Spleen (tissue), 11 donors: ENCODE measurements at regions not wholly inside any gene's neighbourhood (a gene's known extent, or its start where the extent isn't known, plus 50 kb on each side); places are given as distances from the start of the nearest gene placed in this dataset.
"Not testable (repeated sequence)": the region's sequence is repeated elsewhere in the genome, so short reads cannot be mapped to it uniquely, and the experiment has no call there.

ENCODE experiments used
- DNase-seq: peaks from one replicate; pipeline ENCODE4 v3.0.0-alpha.2; 2020
- H3K27ac ChIP-seq, 8 donors: fragments of 200-600 bp; sonication (generic) in 7 of 8; 1 replicate in 4 of 8; 2 replicates in 4 of 8; pipeline versions ENCODE4 v1.5.0 to v1.8.0; 2016 to 2021; ENCODE audit warnings: inconsistent platforms in 4 of 8, mild to moderate bottlenecking in 4 of 8, moderate library complexity in 1 of 8
- H3K27me3 ChIP-seq, 7 donors: fragments of 200-600 bp; sonication (generic) in 6 of 7; replicated peaks in 1 of 7; 1 replicate in 4 of 7; 2 replicates in 3 of 7; pipeline versions ENCODE4 v1.5.0 to v1.8.0; 2016 to 2021; ENCODE audit warnings: inconsistent platforms in 3 of 7, mild to moderate bottlenecking in 1 of 7
- H3K36me3 ChIP-seq, 6 donors: fragments of 200-600 bp; sonication (generic) in 5 of 6; 1 replicate in 4 of 6; 2 replicates in 2 of 6; pipeline versions ENCODE4 v1.5.0 to v1.8.0; 2016 to 2021; ENCODE audit warnings: inconsistent platforms in 2 of 6
- H3K4me1 ChIP-seq, 6 donors: fragments of 200-600 bp; sonication (generic) in 5 of 6; 1 replicate in 3 of 6; 2 replicates in 3 of 6; pipeline versions ENCODE4 v1.5.0 to v1.8.0; 2016 to 2021; ENCODE audit warnings: inconsistent platforms in 3 of 6
- H3K4me3 ChIP-seq, 8 donors: fragments of 200-600 bp; sonication (generic) in 7 of 8; 1 replicate in 4 of 8; 2 replicates in 4 of 8; pipeline versions ENCODE4 v1.5.0 to v1.8.0; 2016 to 2021; ENCODE audit warnings: inconsistent platforms in 4 of 8, mild to moderate bottlenecking in 4 of 8, moderate library complexity in 2 of 8
- H3K9me3 ChIP-seq, 8 donors: fragments of 200-600 bp; sonication (generic) in 7 of 8; 1 replicate in 4 of 8; 2 replicates in 4 of 8; pipeline versions ENCODE4 v1.5.0 to v1.8.0; 2016 to 2021; ENCODE audit warnings: inconsistent platforms in 4 of 8
- POLR2A ChIP-seq, 3 donors: fragments of 450-650 bp; IDR thresholded peaks; one replicate each; pipeline ENCODE4 v1.5.1; 2017; ENCODE audit warnings: antibody characterized with exemption in 3 of 3, mild to moderate bottlenecking in 1 of 3
- POLR2AphosphoS5 ChIP-seq, 3 donors: sonication (generic); formaldehyde crosslinking; IDR thresholded peaks; one replicate each; pipeline ENCODE4 v1.5.1; 2017; ENCODE audit warnings: antibody characterized with exemption in 3 of 3
- WGBS, 5 donors: extraction: QIAGEN DNeasy Blood & Tissue Kit in 3 of 5; methylation state at CpG; one replicate each; pipeline versions ENCODE4 v1.1.5 to v1.1.7; 2013 to 2018; 5-methylcytosine and 5-hydroxymethylcytosine counted together
- intact Hi-C: fragments of 100-400 bp; cut with DNase I; formaldehyde crosslinking; loops from one replicate; pipeline ENCODE4 v1.15.0; 2023; ENCODE audit warnings: low total_unique reads
- TF ChIP-seq, protein P1 (sequence below), 11 experiments: fragments of 200-600 bp in 7 of 11; fragments of 450-650 bp in 4 of 11; sonication (generic) in 4 of 11; IDR thresholded peaks in 8 of 11; conservative IDR thresholded peaks in 3 of 11; 1 replicate in 7 of 11; 2 replicates in 4 of 11; pipeline versions ENCODE4 v1.4.0 to v1.8.0; 2016 to 2021; ENCODE audit warnings: antibody characterized with exemption in 11 of 11, inconsistent platforms in 4 of 11, mild to moderate bottlenecking in 1 of 11
- donor health status: healthy with polysubstance abuse.
- donor health status: DM: no; HTN: no; CAD: no; lungs with moderate emphysema.
- donor health status: DM: no; HTN: no; CAD: no.
- donor health status: Bipolar disorder and iron deficiency.
- donor health status: healthy.
- donor health status: DM: no; HTN: no; CAD: no.
- donor health status: DM: yes; HTN: yes; CAD: no.

DNA sequence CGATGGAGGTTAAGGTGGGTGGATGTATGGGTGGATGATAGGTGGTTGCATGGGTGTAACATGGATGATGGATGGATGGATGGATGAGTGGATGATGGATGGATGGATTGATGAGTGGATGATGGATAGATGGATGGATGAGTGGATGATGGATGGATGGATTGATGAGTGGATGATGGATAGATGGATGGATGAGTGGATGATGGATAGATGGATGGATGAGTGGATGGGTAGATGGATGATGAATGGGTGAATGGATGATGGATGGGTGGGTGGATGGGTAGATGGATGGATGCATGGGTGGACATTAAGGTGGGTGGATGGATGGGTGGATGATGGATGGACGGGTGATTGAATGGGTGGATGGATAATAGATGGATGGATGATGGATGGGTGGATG, 136.5 kb upstream of the FOXD4L5 start:
- intact Hi-C loops, H3K36me3 ChIP-seq, H3K27me3 ChIP-seq, DNase-seq, H3K27ac ChIP-seq, H3K4me1 ChIP-seq, H3K4me3 ChIP-seq: not testable (repeated sequence)
- WGBS, 5 donors: 55 to 80% (median 74%) methylated on average over 2 of the region's 2 CpGs
- peaks cover 0 to 89% (median 41%) of the 10 kb centered on the region in 8 donors for H3K9me3 ChIP-seq

DNA sequence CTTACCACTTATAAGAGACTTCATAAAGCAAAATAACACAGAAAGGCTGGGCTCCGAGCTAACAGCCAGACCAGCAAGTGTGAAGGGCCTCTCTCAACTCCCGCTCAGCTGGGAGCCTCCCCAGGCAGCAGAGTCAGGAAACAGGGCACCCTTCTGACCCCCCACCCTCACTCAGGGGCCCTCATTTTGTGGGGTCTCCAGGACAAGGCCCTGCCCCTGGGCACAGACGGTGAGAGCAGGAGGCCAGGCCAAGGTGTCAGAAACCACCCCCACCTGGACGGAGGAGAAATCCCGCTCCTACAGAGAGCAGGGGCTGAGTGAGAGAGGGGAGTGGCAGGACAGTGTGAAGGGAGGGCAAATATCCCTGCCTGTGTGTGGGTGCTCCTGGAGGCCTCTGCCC, 135.8 kb upstream of the FOXD4L5 start:
- DNase-seq: no peak
- Histone ChIP-seq H3K4me1 (no peaks in the 10 kb centered on the region), H3K27me3 (no peaks in the 10 kb centered on the region), H3K27ac (no peak overlapping the region), H3K9me3 (peaks cover 0 to 86% (median 43%) of the 10 kb centered on the region in 8 donors), H3K4me3 (no peak overlapping the region), H3K36me3 (no peaks in the 10 kb centered on the region)
- TF ChIP-seq, protein P1, sequence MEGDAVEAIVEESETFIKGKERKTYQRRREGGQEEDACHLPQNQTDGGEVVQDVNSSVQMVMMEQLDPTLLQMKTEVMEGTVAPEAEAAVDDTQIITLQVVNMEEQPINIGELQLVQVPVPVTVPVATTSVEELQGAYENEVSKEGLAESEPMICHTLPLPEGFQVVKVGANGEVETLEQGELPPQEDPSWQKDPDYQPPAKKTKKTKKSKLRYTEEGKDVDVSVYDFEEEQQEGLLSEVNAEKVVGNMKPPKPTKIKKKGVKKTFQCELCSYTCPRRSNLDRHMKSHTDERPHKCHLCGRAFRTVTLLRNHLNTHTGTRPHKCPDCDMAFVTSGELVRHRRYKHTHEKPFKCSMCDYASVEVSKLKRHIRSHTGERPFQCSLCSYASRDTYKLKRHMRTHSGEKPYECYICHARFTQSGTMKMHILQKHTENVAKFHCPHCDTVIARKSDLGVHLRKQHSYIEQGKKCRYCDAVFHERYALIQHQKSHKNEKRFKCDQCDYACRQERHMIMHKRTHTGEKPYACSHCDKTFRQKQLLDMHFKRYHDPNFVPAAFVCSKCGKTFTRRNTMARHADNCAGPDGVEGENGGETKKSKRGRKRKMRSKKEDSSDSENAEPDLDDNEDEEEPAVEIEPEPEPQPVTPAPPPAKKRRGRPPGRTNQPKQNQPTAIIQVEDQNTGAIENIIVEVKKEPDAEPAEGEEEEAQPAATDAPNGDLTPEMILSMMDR (IDR thresholded peaks at IDR 0.05 in 8 of 11, conservative IDR thresholded peaks at IDR 0.05 in 3 of 11): no peak
- TF ChIP-seq POLR2AphosphoS5 (IDR thresholded peaks at IDR 0.05): no peak
- TF ChIP-seq POLR2A (IDR thresholded peaks at IDR 0.05): no peak
- intact Hi-C loops: no loop called here
- 69 to 86% (median 83%) methylated on average over 5 of the region's 5 CpGs for WGBS, 5 donors

DNA sequence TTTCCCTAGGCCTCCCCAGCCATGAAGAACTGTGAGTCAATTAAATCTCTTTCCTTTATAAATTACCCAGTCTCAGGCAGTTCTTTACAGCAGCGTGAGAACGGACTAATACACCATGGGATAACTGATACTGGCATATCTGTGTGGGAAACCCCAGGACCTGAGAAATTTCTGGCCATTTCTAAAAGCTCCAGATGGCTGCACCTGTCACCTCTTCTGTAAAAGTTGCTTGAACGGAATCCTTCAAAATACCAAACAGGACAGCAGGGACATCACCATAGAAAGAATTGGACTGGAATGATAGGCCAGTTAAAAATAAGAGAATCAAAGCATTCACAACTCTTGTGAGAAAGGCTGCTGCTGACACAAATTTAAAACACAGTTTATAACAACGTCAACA, 134.0 kb upstream of the FOXD4L5 start:
- H3K27ac ChIP-seq, H3K27me3 ChIP-seq, H3K36me3 ChIP-seq, H3K4me3 ChIP-seq, intact Hi-C loops, H3K4me1 ChIP-seq, DNase-seq: not testable (repeated sequence)
- 66 to 74% (median 73%) methylated on average over 4 of the region's 4 CpGs for WGBS, 5 donors
- H3K9me3 ChIP-seq: peaks cover 0 to 86% (median 35%) of the 10 kb centered on the region in 8 donors

DNA sequence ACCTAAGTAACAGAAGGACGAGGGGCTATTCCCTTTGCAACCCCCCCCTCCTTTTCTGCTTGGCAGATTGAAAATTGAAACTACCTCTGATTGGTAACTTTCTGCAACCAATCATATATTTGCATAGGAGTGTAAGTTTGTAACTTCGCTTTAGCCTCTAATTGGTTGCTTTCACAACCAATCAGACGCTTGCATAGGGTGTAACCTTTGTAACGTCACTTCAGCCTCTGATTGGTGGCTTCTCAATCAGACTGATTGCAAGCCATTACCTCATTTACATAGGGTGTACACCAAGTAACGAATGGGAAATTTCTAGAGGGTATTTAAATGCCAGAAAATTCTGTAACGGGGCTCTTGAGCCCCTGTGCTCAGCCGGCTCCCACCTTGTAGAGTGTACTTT, 131.9 kb upstream of the FOXD4L5 start:
- H3K4me1 ChIP-seq, intact Hi-C loops, H3K27me3 ChIP-seq, H3K27ac ChIP-seq, DNase-seq, H3K36me3 ChIP-seq, H3K4me3 ChIP-seq: not testable (repeated sequence)
- WGBS, 5 donors: 53 to 70% (median 60%) methylated on average over 7 of the region's 7 CpGs
- H3K9me3 ChIP-seq: peaks cover 0 to 86% (median 41%) of the 10 kb centered on the region in 8 donors

DNA sequence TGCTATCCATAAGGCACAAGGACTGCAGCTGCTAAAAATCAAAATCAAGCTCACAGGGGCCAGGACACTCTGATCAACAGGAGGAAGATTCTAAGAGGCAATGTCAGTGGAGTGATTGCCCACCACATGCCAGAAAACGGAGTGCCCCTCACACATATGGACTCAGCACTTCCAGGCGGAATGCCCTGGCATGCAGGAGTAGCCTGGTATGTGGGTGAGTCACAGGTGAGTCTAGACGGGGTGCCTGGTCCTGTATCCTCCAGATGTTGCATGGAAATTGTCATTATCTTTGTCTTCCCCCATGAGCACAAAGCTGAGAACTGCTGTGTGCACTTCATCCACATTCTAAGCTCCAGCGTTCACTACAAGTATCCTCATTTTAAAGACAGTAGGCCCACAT, 129.2 kb upstream of the FOXD4L5 start:
- H3K27ac ChIP-seq, H3K4me1 ChIP-seq, H3K36me3 ChIP-seq, H3K27me3 ChIP-seq, H3K4me3 ChIP-seq, DNase-seq, intact Hi-C loops: not testable (repeated sequence)
- peaks cover 0 to 92% (median 59%) of the 10 kb centered on the region in 8 donors for H3K9me3 ChIP-seq
- 46 to 60% (median 55%) methylated on average over 4 of the region's 4 CpGs for WGBS, 5 donors

DNA sequence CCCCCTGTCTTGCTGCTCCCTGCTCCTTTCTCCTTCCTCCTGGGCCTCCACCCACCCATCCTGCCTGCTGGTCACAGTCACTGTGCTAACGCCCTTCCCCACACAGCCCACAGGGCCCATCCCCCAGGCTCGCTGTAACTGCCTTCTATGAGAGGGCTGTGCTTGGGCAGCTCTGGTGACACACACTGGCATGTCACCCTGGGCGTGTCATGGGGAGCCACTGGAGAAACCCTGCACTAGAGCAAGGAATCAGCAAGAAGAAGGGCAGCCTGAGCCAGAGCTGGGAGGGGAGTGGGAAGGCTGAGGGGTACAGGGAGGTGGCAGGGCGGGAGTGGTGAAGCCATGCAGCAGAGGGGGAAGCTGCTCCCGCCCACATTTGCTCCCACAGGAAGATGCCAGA, 128.4 kb upstream of the FOXD4L5 start:
- H3K4me3 ChIP-seq, H3K27me3 ChIP-seq, H3K36me3 ChIP-seq, intact Hi-C loops, H3K27ac ChIP-seq, H3K4me1 ChIP-seq: not testable (repeated sequence)
- H3K9me3 ChIP-seq: peaks cover 0 to 92% (median 56%) of the 10 kb centered on the region in 8 donors
- DNase-seq: peak; percentile 32
- WGBS, 5 donors: 63 to 74% (median 72%) methylated on average over 5 of the region's 5 CpGs

DNA sequence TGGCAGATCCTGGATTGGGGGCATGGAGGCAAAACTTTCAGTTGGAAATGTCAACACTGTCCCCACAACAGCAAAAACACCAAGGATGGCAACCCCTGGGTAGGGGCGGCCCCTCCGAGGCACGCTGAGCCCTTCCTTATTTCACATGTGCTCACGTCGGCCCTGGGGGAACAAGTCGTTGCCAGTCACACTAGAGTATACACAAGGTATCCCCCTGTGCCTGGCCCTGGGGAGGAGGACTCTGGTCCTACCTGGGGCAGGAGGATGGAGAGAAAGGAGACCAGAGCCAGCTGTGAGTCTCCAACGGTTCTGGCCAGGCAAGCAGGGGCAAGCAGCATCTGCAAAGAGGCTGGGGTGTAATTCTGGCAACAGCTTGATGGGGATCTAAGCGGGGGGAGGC, 126.9 kb upstream of the FOXD4L5 start:
- TF ChIP-seq POLR2A (IDR thresholded peaks at IDR 0.05): no peak
- TF ChIP-seq POLR2AphosphoS5 (IDR thresholded peaks at IDR 0.05): no peak
- TF ChIP-seq, protein P1 (IDR thresholded peaks at IDR 0.05 in 8 of 11, conservative IDR thresholded peaks at IDR 0.05 in 3 of 11): no peak
- Histone ChIP-seq H3K4me3 (no peak overlapping the region), H3K27me3 (no peaks in the 10 kb centered on the region), H3K9me3 (peaks cover 0 to 87% (median 55%) of the 10 kb centered on the region in 8 donors), H3K27ac (no peak overlapping the region), H3K4me1 (no peaks in the 10 kb centered on the region), H3K36me3 (no peaks in the 10 kb centered on the region)
- intact Hi-C loops: no loop called here
- peak; percentile 29 for DNase-seq
- 78 to 86% (median 83%) methylated on average over 8 of the region's 8 CpGs for WGBS, 5 donors
